ENCODE measurements at regions not wholly inside any gene's neighbourhood (a gene's known extent, or its start where the extent isn't known, plus 50 kb on each side); places are given as distances from the start of the nearest gene placed in this dataset.
"Not testable (repeated sequence)": the region's sequence is repeated elsewhere in the genome, so short reads cannot be mapped to it uniquely, and the experiment has no call there.

DNA sequence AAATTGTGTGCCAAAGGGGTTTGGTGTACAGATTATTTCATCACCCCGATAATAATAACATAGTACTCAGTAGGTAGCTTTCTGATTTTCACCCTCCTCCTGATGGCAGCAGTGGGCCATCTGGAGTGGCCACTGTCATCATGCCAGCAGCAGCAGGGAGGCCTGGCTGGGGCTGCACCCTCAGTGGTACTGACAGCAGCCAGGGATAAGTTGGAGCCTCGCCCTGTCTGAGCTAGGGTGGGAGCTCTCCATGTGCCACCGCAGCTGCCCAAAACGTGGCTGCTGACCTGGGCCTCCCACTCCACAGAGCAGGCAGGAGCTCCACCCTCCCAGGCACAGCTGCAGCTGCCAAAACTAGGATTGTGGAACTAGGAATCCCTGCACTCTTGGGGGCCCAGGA, 700.8 kb upstream of the KCND2 start:
- DNase-seq (ENCODE audit: low read depth, low spot score) = no peak

DNA sequence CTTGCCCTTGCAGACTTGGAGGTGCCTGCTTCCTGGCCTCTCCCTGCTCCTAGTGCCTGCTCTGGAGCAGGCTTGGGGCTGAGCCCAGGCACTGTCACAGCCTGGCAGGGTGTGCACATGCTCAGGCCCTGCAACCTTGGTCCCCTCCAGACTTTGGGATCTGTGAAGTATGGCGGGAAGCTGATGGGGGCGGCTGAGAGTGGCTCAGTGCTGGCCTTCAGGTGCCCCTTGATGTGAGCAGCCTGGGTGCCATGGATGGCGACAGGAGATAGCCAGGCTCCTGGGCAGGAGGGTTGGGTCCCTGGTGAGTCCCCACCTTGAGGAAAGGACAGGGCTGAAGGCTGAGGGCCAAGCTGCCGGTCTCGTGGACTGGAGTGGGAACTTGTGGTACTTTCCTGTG, 700.4 kb upstream of the KCND2 start:
- no peak for DNase-seq (ENCODE audit: low read depth, low spot score)

DNA sequence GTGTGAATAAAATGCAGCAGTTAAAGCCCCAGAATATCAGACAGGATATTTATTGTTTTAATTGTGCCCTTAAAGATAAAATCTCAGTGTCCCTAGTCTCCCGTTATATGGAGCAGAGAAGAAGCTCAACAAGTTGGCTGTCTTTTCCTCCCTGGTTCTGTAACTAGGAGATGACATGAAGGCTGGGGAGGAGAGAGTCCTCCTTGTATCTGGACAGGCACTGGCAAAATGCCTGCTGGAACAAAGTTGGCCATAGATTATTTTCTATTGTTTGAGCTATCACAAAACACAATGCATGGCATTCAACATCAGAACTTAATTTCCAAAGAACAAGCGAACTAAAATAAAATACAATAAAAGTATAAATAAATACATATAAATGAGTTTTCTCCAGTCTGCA, 694.9 kb upstream of the KCND2 start:
- no peak for DNase-seq (ENCODE audit: low read depth, low spot score)

DNA sequence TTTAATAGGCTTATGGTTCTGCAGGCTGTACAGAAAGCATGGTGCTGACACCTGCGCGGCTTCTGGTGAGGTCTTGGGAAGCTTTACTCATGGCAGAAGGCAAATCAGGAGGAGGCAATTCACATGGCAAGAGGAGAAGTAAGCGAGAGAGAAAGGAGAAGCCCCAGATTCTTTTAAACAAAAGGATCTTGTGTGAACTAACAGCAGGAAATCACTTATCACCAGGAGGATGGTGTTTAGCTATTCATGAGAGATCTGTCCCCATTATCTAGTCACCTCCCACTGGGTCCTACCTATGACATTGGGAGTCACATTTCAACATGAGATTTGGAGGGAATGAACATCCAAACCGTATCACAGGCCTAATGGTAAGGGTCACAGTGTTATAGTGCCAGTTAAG, 678.0 kb upstream of the KCND2 start:
- DNase-seq (ENCODE audit: low read depth, low spot score) = no peak

DNA sequence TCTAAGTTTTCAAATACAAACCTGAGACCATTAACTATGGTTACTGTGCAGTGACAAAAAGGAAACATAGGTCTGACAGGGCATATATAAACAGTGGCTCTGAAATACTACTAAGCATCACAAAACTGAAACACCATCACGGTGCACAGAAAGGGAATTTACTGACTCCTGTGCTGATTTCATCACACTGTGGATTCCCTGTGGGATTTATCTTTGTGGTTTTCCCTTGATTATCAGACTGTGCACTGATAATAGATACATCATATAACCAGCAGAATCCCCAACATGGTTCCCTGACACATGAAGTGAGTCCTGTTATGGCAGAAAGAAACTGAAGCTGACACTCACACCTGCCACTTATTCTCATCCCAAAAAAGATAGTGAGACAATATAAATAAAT, 676.3 kb upstream of the KCND2 start:
- DNase-seq (ENCODE audit: low read depth, low spot score) = no peak

DNA sequence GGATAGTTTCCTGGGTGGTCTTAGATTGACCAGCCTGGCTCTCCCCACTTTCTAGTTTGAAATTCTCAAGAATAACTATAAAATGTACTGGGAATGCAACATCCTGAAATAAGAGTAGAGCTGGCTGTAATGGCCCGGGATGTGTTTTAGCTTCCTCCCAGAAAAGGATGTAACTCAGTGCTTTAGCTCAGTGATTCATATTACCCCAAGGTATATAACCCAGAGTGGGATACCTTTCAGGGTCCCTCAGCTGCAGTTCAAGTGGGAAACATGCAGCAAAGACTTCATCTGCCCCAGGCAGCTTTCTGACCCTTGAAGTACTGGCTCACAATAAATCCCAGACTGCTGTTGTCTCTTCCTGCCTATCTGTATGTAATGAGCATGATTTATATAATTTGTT, 666.7 kb upstream of the KCND2 start:
- no peak for DNase-seq (ENCODE audit: low read depth, low spot score)

DNA sequence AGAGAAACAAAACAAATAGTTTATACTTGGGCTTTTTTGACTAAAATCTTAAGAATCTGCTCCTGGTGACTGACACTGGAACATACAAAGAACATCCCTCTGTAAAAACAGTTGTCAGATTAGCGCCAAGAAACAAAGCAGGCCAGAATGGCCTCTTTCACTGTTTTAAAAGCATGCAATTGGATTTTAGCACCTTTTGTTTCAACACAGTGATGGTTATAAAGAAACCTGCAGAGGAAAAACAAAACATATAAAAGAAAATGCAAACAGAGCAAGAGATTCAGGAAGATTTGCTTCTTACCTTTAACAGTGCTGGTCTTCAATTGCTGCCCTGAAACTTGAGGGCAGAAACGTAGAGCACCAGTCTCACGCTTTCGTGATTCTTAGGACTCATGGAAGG, 652.2 kb upstream of the KCND2 start:
- no peak for DNase-seq (ENCODE audit: low read depth, low spot score)

DNA sequence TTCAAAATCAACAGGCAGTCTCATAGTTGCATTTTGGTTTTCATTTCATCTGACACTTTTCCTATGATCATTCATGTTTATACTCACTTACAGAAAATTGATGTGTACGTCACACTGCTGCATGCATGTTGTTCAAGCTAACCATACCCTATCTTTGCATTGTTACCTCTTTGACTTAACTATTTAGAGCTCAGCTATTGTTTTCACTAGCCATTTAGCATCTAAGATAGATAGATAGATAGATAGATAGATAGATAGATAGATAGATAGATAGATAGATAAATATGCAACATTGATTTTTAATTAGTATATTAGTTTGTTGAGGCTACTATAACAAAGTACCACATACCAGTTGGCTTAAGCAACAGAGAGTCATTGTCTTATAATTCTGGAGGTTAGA, 649.5 kb upstream of the KCND2 start:
- no peak for DNase-seq (ENCODE audit: low read depth, low spot score)

DNA sequence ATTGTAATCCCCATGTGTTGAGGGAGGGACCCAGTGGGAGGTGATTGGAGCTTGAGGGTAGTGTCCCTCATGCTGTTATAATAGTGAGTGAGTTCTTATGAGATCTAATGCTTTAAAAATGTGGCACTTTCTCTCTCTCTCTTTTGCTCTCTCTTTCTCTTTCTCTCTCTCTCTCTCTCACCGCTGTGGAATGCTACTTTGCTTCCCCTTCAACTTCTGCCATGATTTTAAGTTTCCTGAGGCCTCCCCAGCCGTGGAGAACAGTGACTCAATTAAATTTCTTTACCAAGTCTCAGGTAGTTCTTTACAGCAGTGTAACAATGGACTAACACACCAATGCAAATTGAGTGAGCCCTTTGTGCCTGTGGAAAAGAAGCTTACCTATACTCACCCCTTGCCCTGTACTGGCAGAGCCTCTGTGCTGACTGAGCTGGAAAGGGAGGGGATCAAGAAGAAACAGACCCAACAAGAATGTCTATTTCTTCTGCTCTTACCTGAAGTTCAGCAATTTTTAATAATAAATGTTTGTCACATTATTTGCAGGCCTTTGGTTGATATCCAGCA, 642.5 kb upstream of the KCND2 start:
- DNase-seq (ENCODE audit: low read depth, low spot score) = no peak

DNA sequence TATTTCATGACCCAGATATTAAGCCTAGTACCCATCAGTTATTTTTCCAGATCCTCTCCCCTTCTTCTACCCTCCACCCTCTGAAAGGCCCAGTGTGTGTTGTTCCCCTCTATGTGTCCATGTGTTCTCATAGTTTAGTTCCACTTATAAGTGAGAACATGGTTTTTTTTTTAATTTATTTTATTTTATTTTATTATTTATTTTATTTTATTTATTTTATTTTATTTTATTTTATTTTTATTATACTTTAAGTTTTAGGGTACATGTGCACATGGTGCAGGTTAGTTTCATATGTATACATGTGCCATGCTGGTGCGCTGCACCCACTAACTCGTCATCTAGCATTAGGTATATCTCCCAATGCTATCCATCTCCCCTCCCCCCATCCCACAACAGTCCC, 639.2 kb upstream of the KCND2 start:
- not testable (repeated sequence) for DNase-seq (ENCODE audit: low read depth, low spot score)

DNA sequence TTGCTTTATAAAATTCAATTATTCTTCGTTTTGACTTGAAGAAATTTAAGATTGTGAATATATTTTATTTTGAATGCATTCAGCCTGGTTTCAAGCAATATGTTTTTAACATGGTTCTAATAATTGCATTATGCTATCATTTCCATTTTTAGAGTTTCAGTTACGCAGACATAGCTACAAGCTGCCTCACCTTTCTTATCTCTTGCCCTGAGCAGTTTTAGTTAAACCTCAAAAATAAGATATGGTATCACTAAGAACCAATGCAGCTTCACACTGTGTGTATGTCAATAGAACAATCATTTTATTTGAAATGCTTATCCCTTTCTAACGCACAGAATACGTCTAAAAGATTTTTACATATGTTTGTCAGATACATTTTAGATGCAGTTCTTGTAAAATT, 632.6 kb upstream of the KCND2 start:
- DNase-seq (ENCODE audit: low read depth, low spot score) = no peak

DNA sequence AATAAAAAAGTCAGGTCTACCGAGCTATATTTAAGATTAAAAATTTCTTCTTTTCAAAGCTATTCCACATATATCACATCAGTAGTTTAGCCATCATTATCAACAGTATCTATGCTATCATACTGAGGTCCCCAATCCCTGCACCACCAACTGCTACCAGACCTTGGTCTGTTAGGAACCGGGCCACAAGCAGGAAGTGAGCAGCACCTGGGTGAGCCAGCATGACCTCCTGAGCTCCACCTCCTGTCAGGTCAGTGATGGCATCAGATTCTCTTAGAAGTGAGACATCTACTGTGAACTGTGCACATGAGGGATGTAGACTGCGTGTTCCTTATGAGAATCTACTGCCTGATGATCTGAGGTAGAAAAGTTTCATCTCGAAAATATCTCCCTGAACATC, 632.1 kb upstream of the KCND2 start:
- no peak for DNase-seq (ENCODE audit: low read depth, low spot score)

DNA sequence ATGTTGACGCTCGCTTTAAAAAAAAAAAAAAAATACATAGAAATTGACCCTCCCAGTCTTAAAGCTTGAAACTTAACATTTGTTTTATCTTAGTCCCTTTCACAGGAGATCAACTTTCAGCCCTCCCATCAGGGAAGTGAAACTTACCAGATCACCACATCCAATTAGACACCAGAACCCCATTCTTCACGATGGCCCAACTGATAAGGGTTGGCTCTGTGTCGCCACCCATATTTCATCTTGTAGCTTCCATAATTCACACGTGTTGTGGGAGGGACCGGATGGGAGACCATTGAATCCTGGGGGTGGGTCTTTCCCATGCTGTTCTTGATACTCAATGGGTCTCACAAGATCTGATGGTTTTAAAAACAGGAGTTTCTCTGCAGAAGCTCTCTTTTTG, 629.4 kb upstream of the KCND2 start:
- DNase-seq (ENCODE audit: low read depth, low spot score) = no peak

DNA sequence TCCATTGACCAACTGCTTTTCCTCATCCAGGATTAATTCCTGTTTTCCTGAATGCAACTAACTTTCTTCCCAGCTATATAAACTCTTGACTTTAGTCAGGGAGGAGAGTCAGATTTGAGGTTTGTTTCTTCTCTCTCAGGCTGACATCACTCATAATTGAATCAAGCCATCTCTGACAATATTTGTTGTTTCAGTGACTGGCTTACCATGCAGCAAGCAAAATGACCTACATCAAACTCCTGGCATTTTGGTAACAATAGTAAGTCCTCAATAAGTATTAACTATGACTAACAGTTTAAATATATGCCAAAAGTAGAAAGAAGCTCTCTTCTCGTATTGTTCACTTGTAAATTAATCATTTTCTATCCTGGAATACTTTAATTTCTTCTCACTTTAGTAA, 625.7 kb upstream of the KCND2 start:
- no peak for DNase-seq (ENCODE audit: low read depth, low spot score)

DNA sequence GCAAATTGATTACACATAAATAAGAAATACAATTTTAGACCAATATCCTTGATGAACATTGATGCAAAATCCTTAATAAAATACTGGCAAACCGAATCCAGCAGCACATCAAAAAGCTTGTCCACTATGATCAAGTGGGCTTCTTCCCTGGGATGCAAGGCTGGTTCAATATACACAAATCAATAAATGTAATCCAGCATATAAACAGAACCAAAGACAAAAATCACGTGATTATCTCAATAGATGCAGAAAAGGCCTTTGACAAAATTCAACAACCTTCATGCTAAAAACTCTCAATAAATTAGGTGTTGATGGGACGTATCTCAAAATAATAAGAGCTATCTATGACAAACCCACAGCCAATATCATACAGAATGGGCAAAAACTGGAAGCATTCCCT, 624.2 kb upstream of the KCND2 start:
- DNase-seq (ENCODE audit: low read depth, low spot score) = not testable (repeated sequence)

DNA sequence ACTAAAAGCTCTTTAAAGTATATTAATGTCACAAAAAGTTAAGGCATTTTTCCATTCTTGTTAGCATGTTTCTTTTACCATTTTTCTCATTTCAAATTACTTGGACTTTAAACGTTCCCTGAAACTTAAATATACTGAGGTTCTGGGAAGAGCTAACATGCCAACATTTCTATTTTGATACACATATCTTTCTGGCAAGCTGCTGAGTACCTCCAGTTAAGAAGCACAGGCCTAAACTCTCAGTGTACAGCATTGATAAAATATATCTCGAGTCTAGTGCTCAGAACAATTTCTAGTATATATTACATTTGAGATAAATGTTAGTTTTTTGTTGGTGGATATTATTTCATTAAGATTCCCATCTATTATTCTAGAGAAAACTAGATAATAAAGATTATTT, 612.9 kb upstream of the KCND2 start:
- DNase-seq (ENCODE audit: low read depth, low spot score) = no peak

DNA sequence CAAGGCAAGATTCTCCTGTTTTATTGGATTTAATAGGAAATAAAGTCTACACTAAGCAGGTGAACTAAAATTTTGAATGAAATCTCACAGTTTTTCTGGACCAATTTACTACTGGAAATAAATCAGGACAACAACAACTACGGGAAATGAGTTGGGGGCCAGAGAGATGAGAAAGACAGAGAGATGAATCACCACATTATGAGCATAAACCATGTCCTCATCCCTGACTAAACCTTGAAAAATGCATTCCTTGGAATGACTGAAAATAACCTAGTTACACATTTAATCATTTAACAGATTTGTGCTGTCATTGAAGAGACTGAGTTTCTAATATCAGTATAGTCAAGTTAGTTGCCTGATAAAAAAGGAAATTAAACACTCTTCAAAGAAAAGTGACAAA, 608.4 kb upstream of the KCND2 start:
- DNase-seq (ENCODE audit: low read depth, low spot score) = no peak

DNA sequence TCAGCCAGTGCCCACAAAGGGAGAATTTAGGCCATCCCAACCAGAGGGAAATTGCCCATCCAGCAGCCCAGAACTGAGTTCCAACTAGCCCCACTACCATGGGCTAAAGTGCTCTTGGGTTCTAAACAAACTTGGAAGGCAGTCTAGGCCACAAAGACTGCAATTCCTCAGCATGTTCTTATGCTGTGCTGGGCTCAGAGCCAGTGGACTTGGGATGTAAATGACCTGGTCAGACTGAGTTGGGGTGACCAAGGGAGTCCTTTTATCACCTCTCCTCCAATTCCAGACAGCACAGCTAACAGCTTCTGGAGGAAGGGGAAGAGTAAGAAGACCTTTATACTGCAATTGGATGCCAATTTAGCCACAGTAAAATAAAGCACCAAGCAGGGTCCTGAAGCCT, 607.2 kb upstream of the KCND2 start:
- no peak for DNase-seq (ENCODE audit: low read depth, low spot score)

DNA sequence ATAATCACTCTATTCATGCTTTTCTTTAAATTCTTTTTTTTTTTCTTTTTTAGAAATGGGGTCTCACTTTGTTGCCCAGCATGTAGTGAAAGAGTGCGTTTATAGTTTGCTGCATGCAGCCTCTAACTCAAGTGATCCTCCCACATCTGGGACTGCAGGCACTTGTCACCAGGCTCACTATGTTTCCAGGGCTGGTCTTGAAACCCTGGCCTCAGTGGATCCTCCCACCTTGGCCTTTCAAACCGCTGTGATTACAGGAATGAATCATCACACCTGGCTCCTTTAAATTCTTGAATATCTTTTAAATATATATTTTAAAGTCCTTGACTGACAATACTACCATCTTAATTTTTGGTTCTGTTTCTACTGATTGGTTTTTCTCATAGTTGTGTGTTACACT, 591.6 kb upstream of the KCND2 start:
- no peak for DNase-seq (ENCODE audit: low read depth, low spot score)

DNA sequence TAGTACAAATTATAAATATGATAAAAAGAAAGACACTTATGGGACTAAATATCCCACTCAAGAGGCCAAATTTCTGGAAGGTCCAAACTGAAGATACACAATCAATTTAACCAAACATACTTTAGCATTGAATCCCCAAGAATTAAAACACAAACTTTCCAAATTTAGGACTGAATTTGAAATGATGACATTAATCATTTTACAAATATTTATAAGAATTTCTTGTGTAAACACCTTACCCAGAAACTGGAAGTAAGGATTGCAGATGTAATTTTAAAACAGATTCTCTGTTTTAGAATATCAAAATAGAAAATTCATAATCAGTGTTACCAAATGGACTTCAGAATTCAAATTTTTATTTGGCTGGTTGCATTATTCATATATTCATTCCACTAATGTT, 588.2 kb upstream of the KCND2 start:
- DNase-seq (ENCODE audit: low read depth, low spot score) = no peak

DNA sequence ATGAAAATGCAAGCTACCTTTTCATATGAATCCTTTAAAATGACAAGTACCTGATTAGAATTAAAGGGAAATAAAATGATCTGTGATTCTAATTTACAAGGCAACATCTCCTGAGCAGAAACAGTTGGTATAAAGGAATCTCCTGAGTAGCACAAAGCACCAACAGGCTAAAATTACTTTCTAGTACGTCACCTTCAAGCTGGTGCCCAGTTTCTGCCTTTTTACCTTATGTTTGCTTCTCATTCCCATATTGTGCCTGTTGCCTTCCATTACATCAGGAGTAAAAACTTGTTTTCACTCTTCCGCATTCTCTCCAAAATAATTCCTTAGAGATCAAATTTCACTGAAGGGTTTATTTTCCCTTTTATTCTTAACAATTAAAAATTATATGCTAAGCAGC, 587.1 kb upstream of the KCND2 start:
- DNase-seq (ENCODE audit: low read depth, low spot score) = no peak

DNA sequence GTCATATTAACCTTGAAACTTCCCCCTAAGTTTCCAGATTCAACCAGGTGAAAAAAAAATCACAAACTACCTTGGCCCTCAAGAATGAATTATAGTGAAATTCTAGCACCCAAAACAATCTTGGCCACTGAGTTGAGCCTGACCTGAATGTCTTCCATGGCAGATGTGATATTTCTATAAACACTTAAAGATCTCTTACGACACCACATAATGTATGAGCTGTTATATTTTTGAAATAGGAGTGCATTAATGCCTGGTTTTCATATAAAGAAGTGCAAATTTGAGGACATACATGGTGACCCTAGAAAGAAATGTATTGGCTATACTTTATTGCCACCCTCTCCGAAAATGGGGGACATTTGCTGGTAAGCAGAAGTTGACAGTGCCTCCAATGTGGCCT, 584.1 kb upstream of the KCND2 start:
- no peak for DNase-seq (ENCODE audit: low read depth, low spot score)

DNA sequence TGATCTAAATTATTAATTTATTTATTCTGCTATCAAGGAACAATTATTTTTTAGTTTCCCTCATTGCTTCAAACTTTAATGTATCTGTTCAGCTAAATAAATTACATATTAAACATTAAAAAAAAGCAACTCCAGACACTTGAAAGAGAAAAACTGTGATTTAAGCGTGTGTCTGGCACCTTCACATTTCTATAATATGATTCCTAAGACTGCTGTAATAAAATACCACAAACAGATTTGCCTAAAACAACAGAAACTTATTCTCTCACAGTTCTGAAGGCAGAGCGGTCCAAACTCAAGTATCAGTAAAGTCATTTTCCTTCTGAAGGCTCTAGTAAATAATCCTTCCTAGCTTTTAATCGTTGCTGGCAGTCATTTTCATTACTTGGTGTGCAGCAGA, 580.4 kb upstream of the KCND2 start:
- DNase-seq (ENCODE audit: low read depth, low spot score) = no peak

DNA sequence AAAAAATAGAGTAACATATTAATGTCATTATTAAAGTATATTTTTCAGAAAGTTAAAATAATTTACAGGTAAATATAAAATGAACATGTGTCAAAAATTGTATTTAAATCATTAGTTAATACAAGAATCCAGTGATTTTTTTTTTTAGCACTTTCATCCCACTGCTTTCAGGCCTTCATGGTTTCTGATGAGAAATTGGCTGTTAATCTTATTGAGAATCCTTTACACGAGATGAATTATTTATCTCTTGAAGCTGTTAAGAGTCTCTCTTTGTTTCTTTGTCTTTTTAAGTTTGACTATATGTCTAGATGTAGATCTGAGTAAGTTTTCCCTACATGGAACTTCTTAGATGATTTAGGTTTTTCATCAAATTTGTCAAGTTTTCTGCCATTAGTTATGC, 578.5 kb upstream of the KCND2 start:
- DNase-seq (ENCODE audit: low read depth, low spot score) = no peak

DNA sequence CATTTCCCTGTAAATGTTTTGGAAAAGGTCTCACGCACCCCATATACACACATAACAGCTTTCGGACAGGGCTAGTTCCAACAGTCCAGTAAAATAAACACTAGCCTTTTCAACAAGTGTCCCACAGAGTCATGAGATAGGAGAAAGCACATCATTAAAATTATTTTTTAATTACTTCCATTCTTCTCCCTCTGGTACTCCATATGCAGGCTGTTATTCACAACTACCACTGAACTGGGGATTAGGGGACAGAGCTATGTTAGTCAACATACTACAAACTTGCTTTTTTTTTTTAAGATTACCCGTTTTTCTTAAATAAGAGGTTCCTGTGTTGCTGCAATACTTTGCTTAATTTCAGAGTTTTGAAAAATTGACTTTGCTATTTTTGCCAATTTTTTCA, 576.6 kb upstream of the KCND2 start:
- no peak for DNase-seq (ENCODE audit: low read depth, low spot score)
